ENCODE measurements at regions not wholly inside any gene's neighbourhood (a gene's known extent, or its start where the extent isn't known, plus 50 kb on each side); places are given as distances from the start of the nearest gene placed in this dataset.
"Not testable (repeated sequence)": the region's sequence is repeated elsewhere in the genome, so short reads cannot be mapped to it uniquely, and the experiment has no call there.

DNA sequence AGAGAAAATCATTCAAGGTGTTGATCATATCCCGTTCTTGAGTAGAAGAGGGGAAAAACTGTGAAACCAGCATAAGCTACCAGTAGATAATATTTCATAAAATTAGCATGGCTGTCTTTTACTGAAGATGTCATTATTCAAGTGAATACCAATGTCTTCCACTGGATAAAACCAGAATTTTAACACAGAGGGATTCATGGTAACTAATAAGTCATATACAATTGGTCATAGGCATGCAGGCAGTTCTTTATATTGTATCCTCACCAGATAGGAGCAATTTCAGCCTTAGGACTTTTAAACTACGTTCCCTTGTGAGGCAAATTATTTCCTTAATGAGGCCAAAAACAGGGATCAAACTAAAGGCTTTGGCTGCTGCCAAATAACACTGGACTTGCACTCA is 202.3 kb upstream of the PITRM1 start:
- ChIA-PET CTCF (no interaction called here), POLR2A (no interaction called here)

DNA sequence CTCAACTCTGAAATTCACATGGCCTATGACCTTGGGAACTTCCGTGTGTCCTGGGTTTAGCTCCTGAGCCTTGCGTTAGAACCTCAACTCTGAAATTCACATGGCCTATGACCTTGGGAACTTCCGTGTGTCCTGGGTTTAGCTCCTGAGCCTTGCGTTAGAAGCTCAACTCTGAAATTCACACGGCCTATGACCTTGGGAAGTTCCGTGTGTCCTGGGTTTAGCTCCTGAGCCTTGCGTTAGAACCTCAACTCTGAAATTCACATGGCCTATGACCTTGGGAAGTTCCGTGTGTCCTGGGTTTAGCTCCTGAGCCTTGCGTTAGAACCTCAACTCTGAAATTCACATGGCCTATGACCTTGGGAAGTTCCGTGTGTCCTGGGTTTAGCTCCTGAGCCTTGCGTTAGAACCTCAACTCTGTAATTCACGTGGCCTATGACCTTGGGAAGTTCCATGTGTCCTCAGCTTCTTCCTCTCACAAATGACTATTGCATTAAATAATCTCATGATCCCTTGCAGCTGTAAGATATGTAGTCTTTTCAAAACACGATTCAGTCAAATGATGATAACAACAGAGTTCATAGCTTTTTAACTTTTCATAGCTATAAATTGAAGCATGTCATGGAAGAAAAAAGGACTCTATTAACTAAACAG is 200.9 kb upstream of the PITRM1 start:
- H3K4me1 Mint-ChIP-seq; H3K27me3 Mint-ChIP-seq; H3K4me3 Mint-ChIP-seq; CTCF ChIA-PET; H3K36me3 Mint-ChIP-seq (ENCODE audit: low read depth); H3K27ac Mint-ChIP-seq; H3K9me3 Mint-ChIP-seq; DNase-seq; POLR2A ChIA-PET: not testable (repeated sequence)

More for the DNA sequence above, 202.3 kb upstream of the PITRM1 start:
- H3K27ac Mint-ChIP-seq = no peak overlapping the region
- no peaks in the 10 kb centered on the region for H3K4me1 Mint-ChIP-seq
- H3K27me3 Mint-ChIP-seq = peaks cover 1% of the 10 kb centered on the region
- H3K9me3 Mint-ChIP-seq = no peaks in the 10 kb centered on the region
- no peaks in the 10 kb centered on the region for H3K36me3 Mint-ChIP-seq (ENCODE audit: low read depth)
- DNase-seq = no peak
- H3K4me3 Mint-ChIP-seq = no peak overlapping the region

DNA sequence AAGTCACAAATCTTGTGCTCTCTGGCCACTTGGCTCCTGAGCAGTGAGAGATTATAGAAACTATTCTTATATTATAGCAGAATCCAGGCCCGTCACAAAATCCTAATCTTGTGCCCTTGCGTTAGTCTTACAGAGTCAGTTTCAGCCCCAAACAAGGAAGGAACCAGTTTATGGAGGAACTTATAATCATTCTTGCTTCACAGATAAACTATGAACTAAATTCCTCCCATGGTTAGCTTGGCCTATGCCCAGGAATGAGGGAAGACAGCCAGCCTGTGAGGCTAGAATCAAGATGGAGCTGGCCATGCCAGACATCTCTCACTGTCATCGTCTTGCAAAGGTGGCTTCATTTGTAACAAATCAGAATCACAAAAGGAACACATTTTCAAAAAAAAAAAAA is 199.7 kb upstream of the PITRM1 start:
- no peak for DNase-seq
- Mint-ChIP-seq H3K36me3 (ENCODE audit: low read depth) (no peaks in the 10 kb centered on the region), H3K27ac (no peak overlapping the region), H3K4me3 (no peak overlapping the region), H3K9me3 (no peaks in the 10 kb centered on the region), H3K27me3 (peaks cover 1% of the 10 kb centered on the region), H3K4me1 (no peaks in the 10 kb centered on the region)
- CTCF ChIA-PET = no interaction called here
- POLR2A ChIA-PET = no interaction called here

DNA sequence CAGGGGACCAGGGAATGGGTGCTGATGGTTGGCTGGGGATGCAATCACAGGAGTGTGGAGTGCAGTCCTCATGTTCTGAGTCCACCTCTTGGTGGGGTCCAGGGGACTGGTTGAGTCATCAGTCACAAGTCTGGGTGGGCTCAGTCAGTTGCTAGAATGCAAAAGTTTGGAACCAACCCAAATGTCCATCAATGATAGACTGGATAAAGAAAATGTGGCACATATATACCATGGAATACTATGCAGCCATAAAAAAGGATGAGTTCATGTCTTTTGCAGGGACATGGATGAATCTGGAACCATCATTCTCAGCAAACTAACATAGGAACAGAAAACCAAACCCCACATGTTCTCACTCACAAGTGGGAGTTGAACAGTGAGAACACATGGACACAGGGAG is 199.0 kb upstream of the PITRM1 start:
- DNase-seq; H3K4me1 Mint-ChIP-seq; H3K36me3 Mint-ChIP-seq (ENCODE audit: low read depth); H3K4me3 Mint-ChIP-seq; H3K9me3 Mint-ChIP-seq; POLR2A ChIA-PET; H3K27me3 Mint-ChIP-seq; CTCF ChIA-PET; H3K27ac Mint-ChIP-seq: not testable (repeated sequence)

DNA sequence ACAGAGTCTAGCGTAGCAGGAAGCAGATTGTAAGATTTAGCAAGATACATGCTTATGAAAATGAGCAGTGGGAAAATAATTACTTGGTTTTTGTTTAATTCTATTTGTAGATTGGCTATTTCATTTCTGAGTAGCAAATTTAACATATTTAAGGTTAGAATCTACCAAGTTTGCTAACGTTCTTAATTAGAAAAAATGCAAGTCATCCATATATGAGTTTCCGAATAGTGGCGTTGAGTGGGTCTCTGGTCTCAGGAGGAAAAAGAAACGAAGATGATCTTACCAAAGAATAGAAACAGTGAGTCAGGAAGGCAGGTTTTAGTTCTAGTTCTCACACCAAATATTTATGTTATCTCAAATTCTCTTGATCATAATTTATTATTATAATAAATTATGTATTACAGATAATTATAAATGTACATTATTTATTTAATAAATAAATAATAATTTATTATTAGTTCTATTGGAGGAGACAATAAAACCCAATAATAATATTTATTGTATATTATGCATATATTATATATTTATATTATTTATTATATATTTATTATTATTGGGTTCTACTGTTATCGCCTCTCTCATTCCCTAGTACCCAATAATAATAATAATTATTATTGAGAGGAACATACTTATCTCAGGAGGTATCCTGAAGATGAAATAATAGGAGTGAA is 194.3 kb upstream of the PITRM1 start:
- H3K4me1 Mint-ChIP-seq = no peaks in the 10 kb centered on the region
- H3K36me3 Mint-ChIP-seq (ENCODE audit: low read depth) = no peaks in the 10 kb centered on the region
- DNase-seq = no peak
- H3K27me3 Mint-ChIP-seq = peaks cover 2% of the 10 kb centered on the region
- CTCF ChIA-PET = no interaction called here
- H3K27ac Mint-ChIP-seq = no peak overlapping the region
- POLR2A ChIA-PET = no interaction called here
- H3K9me3 Mint-ChIP-seq = peaks cover 8% of the 10 kb centered on the region
- no peak overlapping the region for H3K4me3 Mint-ChIP-seq

DNA sequence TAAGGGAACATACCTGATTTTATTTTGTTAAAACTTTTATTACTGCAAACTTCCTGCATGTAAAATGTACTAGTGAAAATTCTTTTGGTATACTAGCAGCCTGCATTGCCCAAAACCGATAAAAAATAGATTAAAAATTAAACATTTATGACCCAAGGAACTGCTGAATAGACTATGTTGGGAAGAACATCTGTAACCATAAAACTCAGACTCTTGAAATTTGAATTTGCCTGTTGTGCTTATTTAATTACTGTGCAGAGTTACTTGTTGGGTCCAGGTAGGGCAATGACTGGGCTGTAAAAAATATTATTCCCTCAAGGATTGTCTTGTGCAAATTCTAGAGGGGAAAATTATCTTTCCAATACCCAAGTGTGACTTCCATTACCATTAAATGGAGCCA is 193.5 kb upstream of the PITRM1 start:
- Mint-ChIP-seq H3K36me3 (ENCODE audit: low read depth) (peaks cover 5% of the 10 kb centered on the region), H3K4me3 (no peak overlapping the region), H3K27ac (no peak overlapping the region), H3K27me3 (peaks cover 2% of the 10 kb centered on the region), H3K9me3 (peaks cover 14% of the 10 kb centered on the region), H3K4me1 (no peaks in the 10 kb centered on the region)
- no peak for DNase-seq
- CTCF ChIA-PET = no interaction called here
- POLR2A ChIA-PET = no interaction called here

DNA sequence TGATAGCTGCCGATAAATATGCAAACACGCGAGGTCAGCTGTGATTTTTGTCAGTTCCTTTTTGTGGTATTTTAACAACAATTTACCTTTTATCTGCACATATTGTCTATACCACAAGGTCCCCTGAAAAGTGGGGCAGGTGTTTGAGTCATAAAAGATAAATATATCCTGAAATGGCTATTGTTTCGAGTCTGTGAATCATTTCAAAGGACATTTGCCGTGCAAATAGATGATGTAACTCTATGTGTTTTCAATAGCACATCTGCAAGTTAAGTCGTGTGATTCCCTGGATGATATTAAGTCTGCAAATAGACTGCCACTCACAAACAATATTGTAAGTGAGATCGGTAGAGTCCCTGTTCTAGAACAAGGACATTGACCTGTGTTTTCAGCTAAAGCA is 193.0 kb upstream of the PITRM1 start:
- CTCF ChIA-PET = no interaction called here
- POLR2A ChIA-PET = no interaction called here
- peaks cover 19% of the 10 kb centered on the region for H3K9me3 Mint-ChIP-seq
- H3K36me3 Mint-ChIP-seq (ENCODE audit: low read depth) = peaks cover 9% of the 10 kb centered on the region
- H3K4me3 Mint-ChIP-seq = no peak overlapping the region
- H3K4me1 Mint-ChIP-seq = no peaks in the 10 kb centered on the region
- H3K27me3 Mint-ChIP-seq = peaks cover 2% of the 10 kb centered on the region
- DNase-seq = no peak
- H3K27ac Mint-ChIP-seq = no peak overlapping the region

DNA sequence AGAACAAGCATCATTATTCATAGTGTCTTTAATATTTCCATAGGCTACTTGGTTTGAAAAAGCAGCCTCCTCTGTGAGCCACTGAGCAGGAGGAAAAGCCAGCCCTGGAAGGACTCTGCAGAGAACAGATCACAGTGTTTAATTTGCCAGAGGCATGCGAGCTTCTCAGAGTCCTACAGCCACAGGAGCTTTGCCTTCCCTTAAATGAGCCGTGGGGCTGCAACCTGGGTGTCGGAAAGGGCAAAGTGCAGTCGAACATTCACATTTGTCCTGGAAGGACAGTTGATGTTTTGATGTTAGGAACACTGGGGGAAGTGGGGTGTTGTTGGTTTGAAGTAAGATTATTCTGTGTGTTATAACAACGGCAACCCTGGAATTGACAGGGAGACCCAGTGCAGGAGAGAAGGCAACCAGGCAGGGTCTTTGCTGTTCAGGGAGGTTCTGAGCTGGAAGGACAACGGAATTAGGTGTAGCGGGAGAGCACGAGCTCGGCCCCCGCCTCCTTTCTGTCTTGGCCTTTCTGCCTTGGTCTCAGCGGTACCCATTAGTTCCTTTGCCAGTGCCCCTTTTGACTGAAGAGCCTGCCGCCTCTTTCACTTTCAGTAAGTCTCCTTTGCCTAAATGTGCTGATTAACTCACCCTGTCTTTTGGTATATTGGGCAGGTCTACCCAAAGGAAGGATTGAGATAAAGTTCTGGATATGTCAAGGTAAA is 192.3 kb upstream of the PITRM1 start:
- H3K4me1 Mint-ChIP-seq = no peaks in the 10 kb centered on the region
- H3K27ac Mint-ChIP-seq = no peak overlapping the region
- ChIA-PET CTCF (no interaction called here), POLR2A (no interaction called here)
- peaks cover 10% of the 10 kb centered on the region for H3K36me3 Mint-ChIP-seq (ENCODE audit: low read depth)
- peaks cover 2% of the 10 kb centered on the region for H3K27me3 Mint-ChIP-seq
- peaks cover 22% of the 10 kb centered on the region for H3K9me3 Mint-ChIP-seq
- no peak overlapping the region for H3K4me3 Mint-ChIP-seq
- no peak for DNase-seq

DNA sequence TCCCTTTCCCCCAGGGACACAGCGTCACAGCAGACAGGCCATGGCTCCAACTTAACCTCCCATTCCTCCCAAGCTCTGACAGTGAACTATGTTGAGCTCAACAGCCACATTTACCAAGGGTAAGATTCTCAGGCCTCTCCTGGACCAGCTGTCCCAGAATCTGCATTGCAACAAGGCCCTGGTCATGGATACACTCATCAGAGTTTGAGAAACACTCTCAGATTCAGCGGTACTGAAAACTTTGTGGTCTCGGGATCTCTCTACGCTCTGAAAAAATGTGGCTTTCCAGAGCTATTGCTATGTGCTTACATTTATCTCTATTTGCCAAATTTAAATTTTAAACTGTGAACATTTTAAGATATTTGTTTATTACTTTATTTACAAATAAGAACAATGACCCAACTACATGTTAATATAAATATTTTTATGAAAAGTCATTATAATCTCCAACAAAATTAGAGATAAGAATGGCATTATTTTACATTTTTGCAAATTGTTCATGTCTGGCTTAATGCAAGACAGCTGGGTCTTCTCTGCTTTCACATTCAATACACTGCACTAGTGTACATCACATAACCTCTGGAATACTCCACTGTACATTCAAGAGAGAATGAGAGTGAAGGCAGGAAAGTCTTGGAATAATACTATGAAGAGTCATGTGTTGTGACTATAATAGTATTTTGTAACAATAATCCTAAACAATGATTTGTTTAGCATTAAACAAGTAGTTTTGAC is 190.9 kb upstream of the PITRM1 start:
- peaks cover 25% of the 10 kb centered on the region for H3K9me3 Mint-ChIP-seq
- no peak for DNase-seq
- H3K27ac Mint-ChIP-seq = no peak overlapping the region
- peaks cover 10% of the 10 kb centered on the region for H3K36me3 Mint-ChIP-seq (ENCODE audit: low read depth)
- POLR2A ChIA-PET = no interaction called here
- no peaks in the 10 kb centered on the region for H3K4me1 Mint-ChIP-seq
- no peak overlapping the region for H3K4me3 Mint-ChIP-seq
- CTCF ChIA-PET = no interaction called here
- H3K27me3 Mint-ChIP-seq = peaks cover 2% of the 10 kb centered on the region

DNA sequence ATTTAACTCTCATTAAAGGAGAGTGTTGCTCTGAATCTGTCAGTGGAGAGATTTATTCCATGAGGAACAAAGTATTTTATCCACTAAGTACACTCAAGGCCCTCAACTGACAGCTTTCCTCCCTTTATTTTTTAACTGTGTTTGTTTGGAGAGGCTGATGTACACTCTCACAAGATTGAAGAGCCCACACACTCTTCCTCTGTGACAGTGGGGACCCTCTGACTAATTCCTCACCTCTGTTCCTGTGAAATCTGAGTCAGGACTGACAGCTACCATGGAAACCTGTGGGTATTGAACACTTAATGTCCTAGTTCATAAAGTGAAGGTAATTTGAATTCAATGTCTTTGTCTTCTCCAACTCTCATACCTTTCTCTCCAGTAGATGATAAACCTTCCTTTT is 189.8 kb upstream of the PITRM1 start:
- Mint-ChIP-seq H3K9me3 (peaks cover 28% of the 10 kb centered on the region), H3K27ac (no peak overlapping the region), H3K27me3 (peaks cover 2% of the 10 kb centered on the region), H3K4me3 (no peak overlapping the region), H3K4me1 (no peaks in the 10 kb centered on the region), H3K36me3 (ENCODE audit: low read depth) (peaks cover 10% of the 10 kb centered on the region)
- ChIA-PET POLR2A (no interaction called here), CTCF (no interaction called here)
- DNase-seq = no peak

DNA sequence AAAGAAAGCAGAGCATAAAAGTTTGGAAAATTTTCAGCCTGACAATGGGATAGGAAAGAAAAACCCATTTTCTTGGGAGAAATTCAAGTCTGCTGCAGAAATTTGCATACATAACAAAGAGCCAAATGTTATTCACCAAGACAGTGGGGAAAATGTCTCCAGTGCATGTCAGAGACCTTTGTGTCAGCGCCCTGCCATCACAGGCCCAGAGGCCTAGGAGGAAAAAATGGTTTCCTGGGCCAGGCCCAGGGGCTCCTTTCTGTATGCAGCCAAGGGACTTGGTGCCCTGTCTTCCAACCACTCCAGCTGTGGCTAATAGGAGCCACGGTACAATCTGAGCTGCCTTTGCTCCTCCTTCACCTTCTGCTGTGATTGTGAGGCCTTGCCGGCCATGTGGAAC is 189.1 kb upstream of the PITRM1 start:
- peaks cover 28% of the 10 kb centered on the region for H3K9me3 Mint-ChIP-seq
- H3K4me3 Mint-ChIP-seq = no peak overlapping the region
- peaks cover 10% of the 10 kb centered on the region for H3K36me3 Mint-ChIP-seq (ENCODE audit: low read depth)
- no peak overlapping the region for H3K27ac Mint-ChIP-seq
- CTCF ChIA-PET = no interaction called here
- H3K4me1 Mint-ChIP-seq = no peaks in the 10 kb centered on the region
- no peak for DNase-seq
- H3K27me3 Mint-ChIP-seq = peaks cover 2% of the 10 kb centered on the region
- POLR2A ChIA-PET = interaction anchor here (1.0 kb wide), 1 partner anchor 10 kb away, joined by 3 read pairs; no protein-coding TSS in a partner anchor

DNA sequence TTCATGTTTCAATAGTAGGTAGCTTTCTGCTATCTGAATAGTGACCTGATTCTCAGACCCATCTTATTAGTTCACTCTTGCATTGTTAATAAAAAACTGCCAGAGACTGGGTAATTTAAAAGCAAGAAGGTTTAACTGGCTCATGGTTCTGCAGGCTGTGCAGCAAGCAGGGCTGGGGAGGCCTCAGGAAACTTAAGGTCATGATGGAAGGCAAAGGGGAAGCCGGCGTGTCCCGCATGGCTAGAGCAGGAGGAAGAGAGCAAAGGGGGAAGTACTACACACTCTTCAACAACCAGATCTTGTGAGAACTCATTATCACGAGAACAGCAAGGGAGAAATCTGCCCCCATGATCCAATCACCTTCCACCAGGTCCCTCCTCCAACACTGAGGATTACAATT is 185.2 kb upstream of the PITRM1 start:
- H3K4me3 Mint-ChIP-seq = no peak overlapping the region
- DNase-seq = no peak
- peaks cover 26% of the 10 kb centered on the region for H3K9me3 Mint-ChIP-seq
- POLR2A ChIA-PET = no interaction called here
- peaks cover 10% of the 10 kb centered on the region for H3K36me3 Mint-ChIP-seq (ENCODE audit: low read depth)
- no peaks in the 10 kb centered on the region for H3K4me1 Mint-ChIP-seq
- no peak overlapping the region for H3K27ac Mint-ChIP-seq
- peaks cover 7% of the 10 kb centered on the region for H3K27me3 Mint-ChIP-seq
- CTCF ChIA-PET = no interaction called here

DNA sequence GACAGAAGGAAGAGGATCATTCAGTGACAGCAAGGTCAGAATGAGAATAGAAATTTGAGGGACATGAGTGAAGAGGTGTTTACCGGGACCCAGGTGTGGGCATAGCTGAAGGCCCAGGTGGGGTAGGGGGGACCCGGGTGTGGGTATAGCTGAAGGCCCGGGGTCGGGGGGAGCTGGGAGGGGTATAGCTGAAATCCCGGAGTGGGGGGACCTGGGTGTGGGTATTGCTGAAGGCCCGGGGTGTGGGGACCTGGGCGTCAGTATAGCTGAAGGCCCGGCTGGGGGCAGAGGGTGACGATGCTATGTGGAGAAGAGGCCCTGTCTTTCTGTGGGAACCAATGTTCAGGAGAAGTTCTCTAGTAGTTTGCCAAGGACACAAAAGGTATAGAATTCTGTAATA is 183.0 kb upstream of the PITRM1 start:
- CTCF ChIA-PET = no interaction called here
- DNase-seq = no peak
- no peak overlapping the region for H3K4me3 Mint-ChIP-seq
- H3K9me3 Mint-ChIP-seq = peaks cover 9% of the 10 kb centered on the region
- peaks cover under 1% of the 10 kb centered on the region for H3K36me3 Mint-ChIP-seq (ENCODE audit: low read depth)
- no peaks in the 10 kb centered on the region for H3K4me1 Mint-ChIP-seq
- H3K27me3 Mint-ChIP-seq = peaks cover 19% of the 10 kb centered on the region
- H3K27ac Mint-ChIP-seq = no peak overlapping the region
- POLR2A ChIA-PET = no interaction called here
